ENCODE measurements at regions not wholly inside any gene's neighbourhood (a gene's known extent, or its start where the extent isn't known, plus 50 kb on each side); places are given as distances from the start of the nearest gene placed in this dataset.

DNA sequence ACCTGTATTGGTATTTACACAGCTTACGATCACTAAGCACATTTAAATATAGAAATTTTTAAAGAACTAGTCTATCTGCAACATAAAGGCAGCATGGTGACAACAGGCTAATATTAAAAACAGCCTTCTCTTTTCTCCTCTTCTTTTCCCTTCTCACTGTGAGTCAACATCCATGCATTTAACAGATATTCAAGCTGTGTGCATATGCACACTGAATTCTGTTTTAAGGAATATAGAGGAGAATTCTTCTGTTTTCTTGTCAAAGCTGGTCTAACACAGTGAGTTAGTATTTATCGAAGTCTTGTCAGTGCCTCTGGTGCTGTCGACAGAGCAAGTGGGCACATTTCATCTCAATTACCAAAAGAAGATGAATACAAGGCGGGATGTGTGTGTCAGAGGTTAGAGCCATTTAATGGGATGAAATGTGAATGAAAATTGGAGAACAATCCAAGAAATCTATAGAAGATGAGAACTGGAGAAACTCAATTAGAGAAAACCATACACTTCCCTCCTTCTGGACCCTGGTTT, 282.3 kb downstream of the FAT3 start:
- Histone ChIP-seq H3K4me2 (ENCODE audit: insufficient read depth, low read length) (no peak overlapping the region), H3K9ac (ENCODE audit: insufficient read depth in 1 of 2, low read depth in 2 of 2, low read length in 2 of 2) (no peak overlapping the region), H3K79me2 (ENCODE audit: control insufficient read depth, insufficient read depth, low read length) (no peaks in the 10 kb centered on the region), H3K4me3 (no peak overlapping the region), H3K27me3 (ENCODE audit: control insufficient read depth in 2 of 2, insufficient read depth in 2 of 2, low read length in 2 of 2) (no peaks in the 10 kb centered on the region), H3K9me3 (replicated peaks; ENCODE audit: control insufficient read depth, insufficient read depth, low read depth, low read length) (0 out of 2 replicates have a peak, but pooled peaks cover 2% of the 10 kb centered on the region), H4K20me1 (replicated peaks; ENCODE audit: control insufficient read depth, insufficient read depth, low read length) (no peaks in the 10 kb centered on the region), H3K36me3 (ENCODE audit: control insufficient read depth, insufficient read depth, low read length) (no peaks in the 10 kb centered on the region), H3K9me1 (ENCODE audit: control insufficient read depth, insufficient read depth, low read length) (no peaks in the 10 kb centered on the region), H3K4me1 (replicated peaks in 1 of 2; ENCODE audit: control insufficient read depth in 2 of 2, insufficient read depth in 2 of 2, low read length in 2 of 2) (no peaks in the 10 kb centered on the region), H2AFZ (ENCODE audit: low read depth, low read length) (no peak overlapping the region), H3K27ac (ENCODE audit: extremely low read depth, low read depth, low read length) (no peak overlapping the region)
- CTCF ChIA-PET (ENCODE audit: low intra/inter-chr PET ratio), result no interaction called here
- no TSS peak for BruUV-seq (replicated peaks)
- intact Hi-C loops (cut with micrococcal nuclease), result no loop called here
- 0% methylated on average over 3 of the region's 4 CpGs for WGBS (ENCODE audit: insufficient coverage, low coverage, missing lambda C conversion rate)
- ATAC-seq (no peak), FAIRE-seq (no peak), DNase-seq (ENCODE audit: extremely low read depth in 1 of 4, low spot score in 3 of 4) (no peak)
- TF ChIP-seq WHSC1 (IDR thresholded peaks at IDR 0.05; ENCODE audit: low read length), result no peak
- TF ChIP-seq ZBTB2 (IDR thresholded peaks at IDR 0.05), result no peak
- no peak for TF ChIP-seq SETDB1 (IDR thresholded peaks at IDR 0.05; ENCODE audit: low read length)
- TF ChIP-seq NUFIP1 (IDR thresholded peaks at IDR 0.05; ENCODE audit: partially characterized antibody), result no peak
- TF ChIP-seq RBM22 (IDR thresholded peaks at IDR 0.05; ENCODE audit: low read depth, low read length, poor library complexity, severe bottlenecking), result no peak
- no peak for TF ChIP-seq DIDO1 (tag; IDR thresholded peaks at IDR 0.05; ENCODE audit: low read depth)
- TF ChIP-seq RNF2 (IDR thresholded peaks at IDR 0.05), result no peak
- TF ChIP-seq CGGBP1 (CRISPR knock-in tag; IDR thresholded peaks at IDR 0.05), result no peak
- no peak for TF ChIP-seq SRSF3 (IDR thresholded peaks at IDR 0.05; ENCODE audit: insufficient read depth, low read length)
- no peak for TF ChIP-seq ELF2 (CRISPR knock-in tag; IDR thresholded peaks at IDR 0.05)
- no peak for TF ChIP-seq SOX6 (IDR thresholded peaks at IDR 0.05)
- TF ChIP-seq HNRNPUL1 (IDR thresholded peaks at IDR 0.05; ENCODE audit: low read length), result no peak
- TF ChIP-seq ZBTB17 (CRISPR knock-in tag; IDR thresholded peaks at IDR 0.05), result no peak
- POLR2A ChIA-PET, result no interaction called here
- in situ Hi-C loops (cut with MboI), result no loop called here

All from K562 (cell line).